Upper lobe of left lung (tissue), 6 donors: ENCODE measurements at regions not wholly inside any gene's neighbourhood (a gene's known extent, or its start where the extent isn't known, plus 50 kb on each side); places are given as distances from the start of the nearest gene placed in this dataset.
A peak's percentile ranks its signal among the peaks of the same experiment; 100 is the strongest.

Source experiments
- ATAC-seq, 2 donors: fragments of 200-7000 bp; cut with Tn5 transposase; one replicate each; pipeline ENCODE4 v1.9.1; 2022; ENCODE audit warnings: mild to moderate bottlenecking in 2 of 2, moderate library complexity in 2 of 2; ENCODE audit not compliant: low FRiP score in 2 of 2
- DNase-seq, 2 donors: peaks; one replicate each; pipeline ENCODE4 v3.0.0-alpha.2; 2019 to 2020
- H3K27ac ChIP-seq, 4 donors: fragments of 200-600 bp; sonication (generic); one replicate each; pipeline ENCODE4 v1.5.1; 2016 to 2019
- H3K27me3 ChIP-seq, 4 donors: fragments of 200-600 bp; sonication (generic); one replicate each; pipeline ENCODE4 v1.5.1; 2017 to 2019
- H3K36me3 ChIP-seq, 4 donors: fragments of 200-600 bp; sonication (generic); one replicate each; pipeline ENCODE4 v1.5.1; 2016 to 2019
- H3K4me1 ChIP-seq, 4 donors: fragments of 200-600 bp; sonication (generic); one replicate each; pipeline ENCODE4 v1.5.1; 2018 to 2019
- H3K4me3 ChIP-seq, 4 donors: fragments of 200-600 bp; sonication (generic); one replicate each; pipeline ENCODE4 v1.5.1; 2017 to 2019; ENCODE audit warnings: mild to moderate bottlenecking in 2 of 4, moderate library complexity in 1 of 4
- H3K9me3 ChIP-seq, 4 donors: fragments of 200-600 bp; sonication (generic); one replicate each; pipeline ENCODE4 v1.5.1; 2018 to 2019
- EP300 ChIP-seq, 4 donors: sonication (generic); formaldehyde crosslinking; IDR thresholded peaks; one replicate each; pipeline ENCODE4 v1.5.1; 2017; ENCODE audit warnings: antibody characterized with exemption in 4 of 4, control low read depth in 2 of 4
- POLR2A ChIP-seq, 4 donors: fragments of 450-650 bp; IDR thresholded peaks; one replicate each; pipeline ENCODE4 v1.5.1; 2016 to 2017; ENCODE audit warnings: antibody characterized with exemption in 4 of 4, mild to moderate bottlenecking in 2 of 4
- POLR2AphosphoS5 ChIP-seq, 2 donors: sonication (generic); formaldehyde crosslinking; IDR thresholded peaks; one replicate each; pipeline ENCODE4 v1.5.1; 2017; ENCODE audit warnings: antibody characterized with exemption in 2 of 2
- WGBS, 2 donors: methylation state at CpG; one replicate each; pipeline ENCODE4 v1.1.5; 2017 to 2018; 5-methylcytosine and 5-hydroxymethylcytosine counted together
- TF ChIP-seq, protein P1 (sequence below), 6 experiments: fragments of 450-650 bp in 4 of 6; fragments of 200-600 bp in 2 of 6; sonication (generic) in 2 of 6; IDR thresholded peaks; one replicate each; pipeline ENCODE4 v1.5.1; 2016 to 2019; ENCODE audit warnings: antibody characterized with exemption in 6 of 6
- donor health status: DM: no; HTN: no; CAD: no; lungs with moderate emphysema.
- donor health status: DM: no; HTN: yes; CAD: no; lungs with severe emphysema.

DNA sequence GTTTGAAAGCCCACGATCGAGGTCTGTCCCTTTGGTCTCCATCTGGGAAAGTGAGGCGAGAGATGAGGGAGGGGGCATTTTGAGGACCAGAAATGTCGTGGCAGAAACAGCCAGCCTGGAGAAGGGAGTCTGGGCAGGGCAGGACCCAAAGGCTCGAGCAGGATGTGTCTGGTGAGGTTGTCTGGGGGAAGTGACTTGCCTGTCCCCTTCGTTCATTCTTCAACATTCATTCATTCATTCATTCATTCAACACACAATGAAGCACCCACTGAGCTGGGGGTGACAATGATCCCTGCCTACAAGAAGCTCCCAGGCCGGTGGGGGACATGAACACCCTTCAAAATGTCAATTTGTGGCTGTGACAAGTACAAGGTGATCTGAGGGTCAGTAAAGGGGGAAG lies 80.5 kb downstream of the CEBPB start:
- TF ChIP-seq POLR2A (IDR thresholded peaks at IDR 0.05), result no peak
- no peak for TF ChIP-seq EP300 (IDR thresholded peaks at IDR 0.05)
- TF ChIP-seq POLR2AphosphoS5 (IDR thresholded peaks at IDR 0.05), result no peak
- TF ChIP-seq, protein P1, sequence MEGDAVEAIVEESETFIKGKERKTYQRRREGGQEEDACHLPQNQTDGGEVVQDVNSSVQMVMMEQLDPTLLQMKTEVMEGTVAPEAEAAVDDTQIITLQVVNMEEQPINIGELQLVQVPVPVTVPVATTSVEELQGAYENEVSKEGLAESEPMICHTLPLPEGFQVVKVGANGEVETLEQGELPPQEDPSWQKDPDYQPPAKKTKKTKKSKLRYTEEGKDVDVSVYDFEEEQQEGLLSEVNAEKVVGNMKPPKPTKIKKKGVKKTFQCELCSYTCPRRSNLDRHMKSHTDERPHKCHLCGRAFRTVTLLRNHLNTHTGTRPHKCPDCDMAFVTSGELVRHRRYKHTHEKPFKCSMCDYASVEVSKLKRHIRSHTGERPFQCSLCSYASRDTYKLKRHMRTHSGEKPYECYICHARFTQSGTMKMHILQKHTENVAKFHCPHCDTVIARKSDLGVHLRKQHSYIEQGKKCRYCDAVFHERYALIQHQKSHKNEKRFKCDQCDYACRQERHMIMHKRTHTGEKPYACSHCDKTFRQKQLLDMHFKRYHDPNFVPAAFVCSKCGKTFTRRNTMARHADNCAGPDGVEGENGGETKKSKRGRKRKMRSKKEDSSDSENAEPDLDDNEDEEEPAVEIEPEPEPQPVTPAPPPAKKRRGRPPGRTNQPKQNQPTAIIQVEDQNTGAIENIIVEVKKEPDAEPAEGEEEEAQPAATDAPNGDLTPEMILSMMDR (IDR thresholded peaks at IDR 0.05), result no peak
- no peak for ATAC-seq
- WGBS, 2 donors, result 54 to 81% methylated on average over 6 to 7 of the region's 7 CpGs
- Histone ChIP-seq H3K36me3 (no peaks in the 10 kb centered on the region), H3K4me1 (peaks cover 44 to 70% (median 53%) of the 10 kb centered on the region in 4 donors), H3K4me3 (no peak overlapping the region), H3K27me3 (no peaks in the 10 kb centered on the region), H3K9me3 (no peaks in the 10 kb centered on the region), H3K27ac (peak overlapping the region; percentile 76 to 89 (median 84))
- no peak for DNase-seq

DNA sequence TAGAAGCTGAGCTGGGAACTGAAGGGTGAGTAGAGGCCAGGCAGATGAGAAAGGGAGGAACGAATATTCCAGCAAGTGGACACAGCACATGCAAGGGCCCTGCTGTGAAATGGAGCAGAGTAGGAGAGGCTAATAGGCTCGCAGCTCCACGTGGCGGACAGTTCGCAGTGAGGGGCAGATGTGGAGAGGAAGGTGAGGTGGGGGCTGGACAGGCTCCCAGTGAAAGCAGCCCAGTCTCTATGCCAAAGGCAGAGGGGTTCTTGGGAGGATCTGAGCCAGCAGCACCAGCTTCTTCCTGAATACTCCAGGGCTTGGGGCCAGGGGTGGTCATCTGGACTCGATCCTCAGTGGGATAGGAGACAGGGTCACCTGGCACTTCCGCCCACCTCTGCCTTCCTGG lies 81.0 kb downstream of the CEBPB start:
- peaks cover 43 to 72% (median 54%) of the 10 kb centered on the region in 4 donors for H3K4me1 ChIP-seq
- peak overlapping the region; percentile 76 to 89 (median 84) for H3K27ac ChIP-seq
- H3K36me3 ChIP-seq, result no peaks in the 10 kb centered on the region
- 72 to 78% methylated on average over 7 of the region's 7 CpGs for WGBS, 2 donors
- TF ChIP-seq EP300 (IDR thresholded peaks at IDR 0.05) (no peak), POLR2AphosphoS5 (IDR thresholded peaks at IDR 0.05) (no peak), POLR2A (IDR thresholded peaks at IDR 0.05) (peak in 1 of 4 donors; percentile 8)
- TF ChIP-seq, protein P1 (IDR thresholded peaks at IDR 0.05), result peak in 1 of 6 experiments; percentile 7
- H3K27me3 ChIP-seq, result no peaks in the 10 kb centered on the region
- no peak overlapping the region for H3K4me3 ChIP-seq
- no peak for DNase-seq
- no peak for ATAC-seq
- H3K9me3 ChIP-seq, result no peaks in the 10 kb centered on the region

DNA sequence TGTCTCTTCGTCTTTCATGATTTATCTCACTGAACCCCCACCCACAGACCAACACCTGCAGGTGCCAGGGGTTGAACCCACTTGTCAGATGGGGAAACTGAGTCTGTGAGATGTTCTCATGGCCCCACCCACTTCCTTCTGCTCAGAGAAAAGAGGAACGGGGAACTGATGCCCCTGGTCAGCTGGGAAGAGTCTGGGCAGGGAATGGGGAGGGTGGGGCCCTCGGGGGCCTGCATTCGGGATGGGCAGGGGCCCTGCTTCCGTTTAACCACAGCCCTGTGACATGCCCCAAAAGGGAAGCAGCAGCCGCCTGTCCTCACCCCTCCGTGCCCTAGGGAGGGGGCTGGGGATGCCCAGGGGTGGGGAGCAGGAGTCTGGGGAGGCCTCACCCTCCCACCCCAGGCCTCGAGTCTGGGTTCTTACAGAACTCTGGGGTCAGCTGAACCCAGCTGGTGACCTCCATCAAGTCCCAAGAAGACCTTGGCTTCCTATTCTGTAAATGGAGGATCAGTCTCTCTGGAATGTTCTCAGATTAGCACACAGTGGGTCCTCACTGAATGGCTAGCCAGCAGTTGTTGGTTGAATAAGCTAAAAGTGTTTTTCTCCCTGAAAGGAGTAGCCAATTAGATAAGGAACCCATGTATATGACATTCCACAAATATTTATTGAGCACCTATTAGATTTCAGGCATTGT lies 81.5 kb downstream of the CEBPB start:
- H3K27me3 ChIP-seq, result no peaks in the 10 kb centered on the region
- no peaks in the 10 kb centered on the region for H3K36me3 ChIP-seq
- ATAC-seq (peak in 1 of 2 donors; percentile 20), DNase-seq (peak in 1 of 2 donors; percentile 81)
- peaks cover 40 to 70% (median 52%) of the 10 kb centered on the region in 4 donors for H3K4me1 ChIP-seq
- H3K27ac ChIP-seq, result peak overlapping the region; percentile 76 to 89 (median 84)
- WGBS, 2 donors, result 71 to 92% methylated on average over 3 to 8 of the region's 8 CpGs
- TF ChIP-seq POLR2A (IDR thresholded peaks at IDR 0.05) (no peak), EP300 (IDR thresholded peaks at IDR 0.05) (peak in 1 of 4 donors; percentile 20)
- no peak overlapping the region for H3K4me3 ChIP-seq
- no peaks in the 10 kb centered on the region for H3K9me3 ChIP-seq

DNA sequence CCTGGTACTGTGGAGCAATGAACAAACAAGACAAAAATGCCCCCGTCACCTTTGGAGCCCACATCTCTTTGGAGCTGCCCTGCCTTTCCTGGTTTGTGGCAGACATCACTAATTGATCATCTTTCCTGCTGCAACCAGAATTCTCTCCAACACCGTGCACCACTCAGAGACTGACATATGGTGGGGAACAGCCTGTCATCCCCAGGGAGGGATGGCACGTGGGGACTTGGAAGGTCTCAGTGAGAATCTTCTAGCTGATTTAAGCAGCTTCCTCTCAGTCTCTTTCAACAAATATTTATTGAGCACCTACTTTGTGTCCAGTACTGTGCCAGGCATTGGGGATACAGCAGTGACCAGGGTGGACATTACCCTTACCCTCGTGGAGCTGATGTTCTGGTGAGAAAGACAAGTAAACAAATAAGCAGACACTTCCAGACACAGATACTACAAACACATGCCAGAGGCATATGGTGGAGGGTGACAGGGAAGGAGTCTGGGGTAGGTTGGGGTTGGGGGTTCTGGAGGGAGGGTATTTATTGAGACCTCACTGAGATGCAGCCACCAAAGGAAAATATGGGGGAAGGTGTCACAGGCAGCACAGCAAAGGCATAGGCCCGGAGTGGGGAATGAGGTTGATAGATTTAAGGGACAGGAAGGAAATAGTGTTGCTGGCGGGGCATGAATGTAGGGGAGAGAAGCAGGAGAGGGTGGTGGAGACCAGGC lies 82.3 kb downstream of the CEBPB start:
- TF ChIP-seq EP300 (IDR thresholded peaks at IDR 0.05) (no peak), POLR2AphosphoS5 (IDR thresholded peaks at IDR 0.05) (no peak), POLR2A (IDR thresholded peaks at IDR 0.05) (no peak)
- TF ChIP-seq, protein P1 (IDR thresholded peaks at IDR 0.05), result no peak
- H3K9me3 ChIP-seq, result no peaks in the 10 kb centered on the region
- DNase-seq (no peak), ATAC-seq (no peak)
- H3K4me3 ChIP-seq, result no peak overlapping the region
- peaks cover 40 to 70% (median 52%) of the 10 kb centered on the region in 4 donors for H3K4me1 ChIP-seq
- peak overlapping the region; percentile 76 to 89 (median 84) for H3K27ac ChIP-seq
- H3K36me3 ChIP-seq, result no peaks in the 10 kb centered on the region
- no peaks in the 10 kb centered on the region for H3K27me3 ChIP-seq
- 55 to 59% methylated on average over 6 of the region's 6 CpGs for WGBS, 2 donors
